SK-N-SH (cell line): ENCODE measurements at regions not wholly inside any gene's neighbourhood (a gene's known extent, or its start where the extent isn't known, plus 50 kb on each side); places are given as distances from the start of the nearest gene placed in this dataset.

Experiments used
- CTCF ChIP-seq: fragments of 200-600 bp; sonication (generic); IDR thresholded peaks from 2 replicates; pipeline ENCODE4 v1.6.1; 2017; ENCODE audit warnings: antibody characterized with exemption, mild to moderate bottlenecking, moderate library complexity
- EP300 ChIP-seq, 2 experiments: IDR thresholded peaks; 2 replicates each; pipeline versions ENCODE4 v1.4.0 to v1.6.1; 2012; ENCODE audit warnings: borderline replicate concordance in 1 of 2, low read depth in 1 of 2, low read length in 1 of 2
- EZH2phosphoT487 ChIP-seq: fragments of 200-600 bp; sonication (generic); IDR thresholded peaks from 2 replicates; pipeline ENCODE4 v1.6.1; 2017; ENCODE audit warnings: low read depth, mixed run types, mild to moderate bottlenecking, antibody characterized with exemption, moderate library complexity, borderline replicate concordance
- FOXM1 ChIP-seq: IDR thresholded peaks from 2 replicates; pipeline ENCODE4 v1.4.0; 2012; ENCODE audit warnings: low read depth, mild to moderate bottlenecking
- GATA2 ChIP-seq: sonication (generic); formaldehyde crosslinking; IDR thresholded peaks from 2 replicates; pipeline ENCODE4 v1.5.0; 2020; ENCODE audit warnings: mild to moderate bottlenecking, missing genetic modification reagents
- MAX ChIP-seq: IDR thresholded peaks from 2 replicates; pipeline ENCODE4 v1.4.0; 2012; ENCODE audit warnings: low read depth
- RFX5 ChIP-seq: IDR thresholded peaks from 2 replicates; pipeline ENCODE4 v1.6.1; 2012; ENCODE audit warnings: mild to moderate bottlenecking, improper control_type of control experiment, low read length
- SMC3 ChIP-seq: IDR thresholded peaks from 2 replicates; pipeline ENCODE4 v1.6.1; 2012; ENCODE audit warnings: low read depth, low read length, improper control_type of control experiment
- USF2 ChIP-seq: fragments of 150-350 bp; IDR thresholded peaks from 2 replicates; pipeline ENCODE4 v1.6.1; 2017; ENCODE audit warnings: antibody characterized with exemption, low read length, low read depth, borderline replicate concordance
- TF ChIP-seq, protein P1 (sequence below): IDR thresholded peaks from 2 replicates; pipeline ENCODE4 v1.6.1; 2012; ENCODE audit warnings: mild to moderate bottlenecking, low read depth, low read length, moderate library complexity

DNA sequence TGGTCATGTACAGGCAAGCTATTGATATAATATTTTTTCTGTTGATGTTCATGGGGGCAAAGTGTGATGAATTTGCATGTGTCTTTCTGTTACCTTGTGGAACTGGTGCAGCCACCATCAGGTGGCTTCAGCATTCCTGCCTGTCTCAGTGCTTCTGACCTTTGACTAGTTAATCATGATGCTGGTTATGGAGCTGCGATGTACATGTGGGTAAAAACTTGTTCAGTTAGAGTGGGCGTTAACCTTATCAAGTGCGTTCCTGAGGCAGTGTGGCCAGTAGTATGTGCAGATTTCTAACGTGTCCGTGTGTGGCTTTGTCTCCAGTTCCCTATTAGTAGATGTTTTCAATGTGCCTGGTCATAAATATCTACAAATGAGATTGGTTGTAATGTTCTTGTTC is 127.4 kb upstream of the ZSWIM2 start:
- TF ChIP-seq CTCF (no peak), SMC3 (no peak), EP300 (IDR thresholded peaks at IDR 0.05; ENCODE audit: borderline replicate concordance in 1 of 2, low read depth in 1 of 2, low read length in 1 of 2) (no peak), EZH2phosphoT487 (no peak), FOXM1 (no peak), MAX (no peak), RFX5 (no peak), GATA2 (CRISPR knock-in tag) (no peak), USF2 (no peak)
- TF ChIP-seq, protein P1, sequence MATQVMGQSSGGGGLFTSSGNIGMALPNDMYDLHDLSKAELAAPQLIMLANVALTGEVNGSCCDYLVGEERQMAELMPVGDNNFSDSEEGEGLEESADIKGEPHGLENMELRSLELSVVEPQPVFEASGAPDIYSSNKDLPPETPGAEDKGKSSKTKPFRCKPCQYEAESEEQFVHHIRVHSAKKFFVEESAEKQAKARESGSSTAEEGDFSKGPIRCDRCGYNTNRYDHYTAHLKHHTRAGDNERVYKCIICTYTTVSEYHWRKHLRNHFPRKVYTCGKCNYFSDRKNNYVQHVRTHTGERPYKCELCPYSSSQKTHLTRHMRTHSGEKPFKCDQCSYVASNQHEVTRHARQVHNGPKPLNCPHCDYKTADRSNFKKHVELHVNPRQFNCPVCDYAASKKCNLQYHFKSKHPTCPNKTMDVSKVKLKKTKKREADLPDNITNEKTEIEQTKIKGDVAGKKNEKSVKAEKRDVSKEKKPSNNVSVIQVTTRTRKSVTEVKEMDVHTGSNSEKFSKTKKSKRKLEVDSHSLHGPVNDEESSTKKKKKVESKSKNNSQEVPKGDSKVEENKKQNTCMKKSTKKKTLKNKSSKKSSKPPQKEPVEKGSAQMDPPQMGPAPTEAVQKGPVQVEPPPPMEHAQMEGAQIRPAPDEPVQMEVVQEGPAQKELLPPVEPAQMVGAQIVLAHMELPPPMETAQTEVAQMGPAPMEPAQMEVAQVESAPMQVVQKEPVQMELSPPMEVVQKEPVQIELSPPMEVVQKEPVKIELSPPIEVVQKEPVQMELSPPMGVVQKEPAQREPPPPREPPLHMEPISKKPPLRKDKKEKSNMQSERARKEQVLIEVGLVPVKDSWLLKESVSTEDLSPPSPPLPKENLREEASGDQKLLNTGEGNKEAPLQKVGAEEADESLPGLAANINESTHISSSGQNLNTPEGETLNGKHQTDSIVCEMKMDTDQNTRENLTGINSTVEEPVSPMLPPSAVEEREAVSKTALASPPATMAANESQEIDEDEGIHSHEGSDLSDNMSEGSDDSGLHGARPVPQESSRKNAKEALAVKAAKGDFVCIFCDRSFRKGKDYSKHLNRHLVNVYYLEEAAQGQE, result no peak
